HG03521 (cell line): ENCODE measurements at regions not wholly inside any gene's neighbourhood (a gene's known extent, or its start where the extent isn't known, plus 50 kb on each side); places are given as distances from the start of the nearest gene placed in this dataset.

Experiments used
- ATAC-seq: cut with Tn5 transposase; IDR thresholded peaks from one replicate; pipeline ENCODE4 v1.9.1; 2021; ENCODE audit warnings: mild to moderate bottlenecking, moderate library complexity; ENCODE audit not compliant: unreplicated experiment

DNA sequence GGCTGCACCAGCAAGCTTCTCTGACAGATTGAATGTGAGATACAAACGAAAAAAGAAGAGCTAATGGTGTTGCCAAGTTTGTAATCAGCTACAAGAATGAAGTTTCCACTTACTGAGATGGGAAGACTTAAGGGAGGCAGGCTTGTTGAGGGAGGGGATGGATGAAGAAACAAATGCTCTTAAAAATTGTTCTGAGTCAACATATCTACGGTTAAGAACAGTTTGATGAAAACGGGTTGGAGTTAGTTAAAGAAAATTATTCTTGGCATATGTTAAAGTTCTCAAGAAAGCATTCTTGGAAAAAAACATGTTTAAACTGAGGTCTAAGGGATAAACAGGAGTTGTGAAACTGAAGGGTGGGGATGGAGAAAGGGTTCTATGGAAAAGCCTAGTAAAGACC is 816.3 kb upstream of the HS3ST1 start:
- ATAC-seq = no peak

DNA sequence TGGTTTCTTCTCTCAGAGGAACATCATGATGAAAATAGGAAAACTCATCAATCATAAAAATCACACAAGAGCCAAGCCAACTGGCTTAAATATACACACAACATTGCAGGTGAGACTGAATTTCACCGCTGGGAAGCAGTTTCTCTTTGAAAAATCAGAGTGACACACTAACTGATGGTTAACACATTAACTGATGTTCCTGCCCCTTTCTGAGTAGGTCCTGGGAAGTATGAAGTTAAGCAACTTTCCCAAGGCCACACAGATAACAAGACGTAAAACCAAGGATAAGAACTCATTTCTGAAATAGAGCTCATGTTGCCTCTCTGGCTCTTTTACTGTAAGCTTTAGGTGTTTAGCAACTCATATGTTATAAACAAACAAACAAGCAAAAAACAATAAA is 813.7 kb upstream of the HS3ST1 start:
- no peak for ATAC-seq

DNA sequence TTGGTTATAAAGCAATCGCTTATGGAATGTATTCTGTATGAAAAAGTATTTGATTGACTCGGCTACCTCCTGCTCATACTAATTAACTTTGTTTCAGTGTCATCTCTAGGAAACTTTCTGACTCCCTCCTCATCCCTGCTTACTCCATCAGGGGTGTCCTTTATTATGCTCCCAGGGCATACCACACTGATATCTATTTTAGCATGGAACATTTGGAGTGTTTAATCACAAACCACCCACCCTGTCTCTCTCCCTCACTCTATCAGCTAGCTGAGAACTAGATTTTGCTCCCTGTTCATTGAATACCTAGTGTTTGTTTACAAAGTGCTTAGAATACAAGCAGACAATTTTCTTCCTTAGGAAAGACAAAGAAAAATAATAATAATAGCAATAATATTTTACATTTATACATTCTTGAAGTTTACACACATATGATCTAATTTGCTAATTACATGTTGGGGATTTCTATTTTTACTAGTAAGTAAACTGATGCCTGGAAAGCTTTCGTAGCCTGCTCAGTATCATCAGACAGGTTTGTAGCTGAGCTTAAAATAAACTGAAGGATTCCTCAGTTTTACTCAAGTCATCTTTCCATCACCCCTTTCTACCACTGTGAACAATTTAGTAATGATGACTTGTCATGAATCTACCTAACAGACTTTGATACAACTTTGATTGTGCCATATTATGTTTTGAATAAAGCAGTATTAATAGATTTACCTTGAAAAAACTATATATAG is 811.4 kb upstream of the HS3ST1 start:
- ATAC-seq = no peak

DNA sequence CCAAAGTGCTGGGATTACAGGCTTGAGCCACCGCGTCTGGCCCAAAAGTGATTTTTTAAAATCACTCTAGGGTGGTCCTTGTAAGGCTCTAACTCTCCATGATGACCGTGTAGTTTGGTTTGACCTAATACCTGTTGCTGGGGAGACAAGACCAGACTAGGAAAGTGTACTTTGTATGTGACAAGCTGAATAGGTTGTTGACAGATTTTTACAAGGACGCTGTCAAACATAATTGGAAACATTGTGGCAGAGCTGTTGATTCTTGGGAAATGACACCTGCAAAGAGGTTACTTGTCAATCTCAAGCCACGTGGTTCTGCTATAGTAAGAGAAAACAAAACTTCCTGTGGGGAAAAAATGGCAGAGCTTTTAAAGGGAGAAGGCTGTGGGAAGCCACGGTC is 802.4 kb upstream of the HS3ST1 start:
- no peak for ATAC-seq

DNA sequence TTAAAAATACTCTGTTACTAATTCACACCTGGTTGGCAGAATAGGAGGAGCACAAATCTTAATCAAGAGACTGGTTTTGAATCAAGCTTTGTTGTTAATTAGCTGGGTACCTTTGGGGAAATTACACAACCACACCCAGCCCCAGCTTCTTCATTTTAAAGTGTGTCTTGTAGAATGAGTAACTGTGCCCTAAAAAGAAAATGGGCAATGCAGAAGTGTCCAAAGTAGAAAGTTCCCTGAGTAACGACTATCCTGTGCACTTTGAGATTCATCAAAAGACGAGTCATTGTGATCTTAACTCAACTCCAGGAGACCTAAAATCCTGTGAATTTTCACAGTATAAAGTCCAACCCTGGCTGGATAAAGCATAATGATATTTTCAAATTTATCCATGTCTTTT is 792.3 kb upstream of the HS3ST1 start:
- ATAC-seq = no peak

DNA sequence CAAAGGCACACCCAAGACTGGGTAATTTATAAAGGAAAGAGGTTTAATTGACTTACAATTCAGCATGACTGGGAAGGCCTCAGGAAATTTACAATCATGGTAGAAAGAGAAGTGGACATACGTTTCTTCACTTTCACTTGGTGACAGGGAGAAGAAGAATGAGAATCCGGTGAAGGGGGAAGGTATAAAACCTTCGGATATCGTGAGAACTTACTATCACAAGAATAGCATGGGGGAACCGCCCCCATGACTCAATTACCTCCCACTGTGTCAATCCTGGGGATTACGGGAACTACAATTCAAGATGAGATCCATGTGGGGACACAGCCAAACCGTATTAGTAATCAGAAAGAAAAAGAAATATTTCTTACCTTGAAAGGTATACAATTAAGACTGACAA is 782.9 kb upstream of the HS3ST1 start:
- no peak for ATAC-seq

DNA sequence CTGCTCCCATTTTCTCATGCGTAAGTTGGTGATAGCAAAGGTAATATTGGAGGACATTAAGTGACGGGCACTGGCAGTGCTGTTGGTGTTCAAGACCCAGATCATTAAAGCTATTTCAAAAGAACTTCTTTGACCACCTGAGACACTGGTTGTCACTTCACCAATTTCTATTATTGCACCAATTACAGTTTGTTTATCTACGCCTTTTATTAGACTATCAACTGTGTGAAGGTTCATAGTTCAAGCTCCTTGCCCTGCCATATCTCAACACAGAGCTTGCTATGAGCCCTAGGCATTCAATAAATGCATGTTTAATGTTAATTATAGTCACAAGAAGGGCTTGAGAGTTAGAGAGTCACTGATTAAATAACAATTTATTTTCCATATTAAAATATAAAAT is 778.7 kb upstream of the HS3ST1 start:
- no peak for ATAC-seq

DNA sequence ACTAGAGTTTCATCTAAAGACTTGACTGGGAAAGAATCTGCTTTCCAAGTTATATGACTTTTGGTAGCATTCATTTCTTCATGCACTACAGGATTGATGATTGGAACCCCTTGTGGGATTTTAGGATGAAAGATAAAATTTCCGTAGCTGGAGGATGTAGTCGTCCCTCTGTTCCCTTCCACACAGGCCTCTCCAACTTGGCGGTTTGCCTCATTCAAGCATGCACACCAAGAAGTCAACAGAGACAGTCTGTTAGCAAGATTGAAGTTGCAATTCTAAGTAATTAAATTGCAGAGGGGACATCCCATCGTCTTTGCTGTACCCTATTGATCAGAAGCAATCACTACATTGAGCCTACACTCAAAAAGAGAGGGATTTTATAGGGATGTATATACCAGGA is 777.4 kb upstream of the HS3ST1 start:
- ATAC-seq = no peak

DNA sequence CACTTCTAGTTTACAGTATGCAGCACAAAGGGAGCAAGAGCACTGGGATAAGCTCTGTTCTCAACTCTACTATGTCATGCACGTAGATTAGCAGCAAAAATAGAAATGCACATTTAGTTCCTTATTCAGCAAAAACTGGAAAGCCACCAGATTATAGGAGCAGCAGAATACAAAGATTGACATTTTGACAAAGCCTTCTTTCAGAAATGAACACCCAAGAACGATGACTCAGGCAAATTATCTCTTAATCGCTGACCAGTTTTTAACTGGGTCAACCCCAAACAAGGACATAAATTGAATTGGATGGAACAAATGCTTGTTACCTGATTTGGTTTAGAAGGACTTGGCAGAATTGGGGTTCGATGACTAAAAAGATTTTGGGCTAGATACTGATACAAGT is 775.3 kb upstream of the HS3ST1 start:
- no peak for ATAC-seq

DNA sequence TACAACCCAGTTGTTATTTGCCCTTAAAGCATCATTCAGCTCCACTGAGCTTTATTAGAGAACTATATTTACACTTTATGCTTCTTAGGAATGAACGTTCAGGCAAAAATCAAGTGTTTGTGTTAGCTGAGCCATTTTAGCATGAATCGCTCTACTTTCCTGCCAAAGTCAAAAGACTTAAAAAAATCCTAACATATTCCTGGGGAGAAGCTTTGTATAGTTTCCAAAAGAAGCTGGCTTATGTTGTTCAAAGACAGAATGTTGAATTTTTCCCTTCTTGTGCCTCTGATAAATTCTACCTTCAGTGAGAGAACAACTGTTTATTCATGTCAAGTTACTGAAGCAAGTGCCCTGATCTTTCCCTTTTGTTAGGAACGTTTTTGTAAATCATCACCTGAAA is 771.5 kb upstream of the HS3ST1 start:
- no peak for ATAC-seq

DNA sequence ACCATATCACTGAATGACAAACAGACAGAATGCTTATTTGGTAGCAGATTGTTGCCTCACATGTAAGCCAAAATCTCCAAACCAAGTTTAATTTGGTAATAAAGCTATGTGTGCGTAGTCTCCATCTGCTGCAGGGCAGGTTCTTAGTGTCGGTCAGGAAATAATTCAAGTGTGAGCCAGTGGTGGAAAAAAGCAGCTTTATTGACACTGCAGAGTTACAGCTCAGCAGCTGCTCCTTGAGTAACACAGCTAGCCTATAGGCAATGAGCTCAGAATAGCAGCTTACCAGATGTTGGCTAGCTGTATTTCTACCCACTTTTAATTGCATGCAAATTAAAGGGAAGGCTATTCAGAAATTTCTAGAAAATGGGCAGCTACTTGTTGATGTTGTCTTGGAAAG is 757.8 kb upstream of the HS3ST1 start:
- ATAC-seq = no peak

DNA sequence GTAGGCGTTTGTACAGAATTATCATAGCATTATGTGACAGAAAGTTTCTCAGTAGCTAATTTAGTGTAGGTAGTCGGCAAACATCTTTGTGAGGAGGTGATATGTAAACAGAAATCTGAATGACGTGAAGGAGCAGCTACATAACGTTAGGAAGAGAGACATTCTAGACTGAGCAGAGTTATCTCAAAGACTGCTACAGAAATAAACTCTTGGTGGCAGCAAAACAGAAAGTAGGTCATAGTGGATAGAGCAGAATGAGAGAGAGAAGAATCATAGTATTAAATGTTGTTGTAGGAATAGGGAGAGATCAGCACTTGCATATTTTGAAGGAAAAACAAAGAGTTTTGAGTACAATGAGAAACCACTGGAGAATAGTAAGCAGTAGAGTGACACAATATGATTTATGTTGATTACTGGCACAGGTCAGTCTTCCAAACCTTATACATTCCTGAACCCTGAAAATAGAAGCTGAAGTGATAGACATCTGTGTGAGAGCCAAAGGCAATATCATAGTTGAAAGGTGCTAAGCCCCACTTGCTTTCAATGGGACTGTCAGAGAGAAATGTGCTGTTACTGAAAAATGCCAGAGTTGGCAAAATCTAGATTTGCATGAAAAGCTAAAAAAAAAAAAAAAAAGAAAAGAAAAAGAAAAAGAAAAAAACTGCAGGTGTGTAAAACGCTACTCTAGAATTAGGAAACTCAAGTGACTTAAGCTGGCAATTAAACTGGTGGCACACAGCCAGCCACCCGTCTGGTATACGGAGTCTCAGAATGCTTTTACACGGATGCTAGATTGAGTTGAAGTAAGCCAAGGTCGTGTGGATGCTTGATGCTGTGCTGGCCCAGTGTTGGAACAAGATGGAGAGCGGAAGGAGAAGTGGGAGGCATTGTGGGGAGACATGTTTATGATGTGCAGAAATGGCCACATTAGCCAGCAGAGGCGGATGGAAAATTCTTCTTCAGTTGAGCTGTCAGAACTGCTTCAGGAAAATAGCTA is 750.2 kb upstream of the HS3ST1 start:
- no peak for ATAC-seq

DNA sequence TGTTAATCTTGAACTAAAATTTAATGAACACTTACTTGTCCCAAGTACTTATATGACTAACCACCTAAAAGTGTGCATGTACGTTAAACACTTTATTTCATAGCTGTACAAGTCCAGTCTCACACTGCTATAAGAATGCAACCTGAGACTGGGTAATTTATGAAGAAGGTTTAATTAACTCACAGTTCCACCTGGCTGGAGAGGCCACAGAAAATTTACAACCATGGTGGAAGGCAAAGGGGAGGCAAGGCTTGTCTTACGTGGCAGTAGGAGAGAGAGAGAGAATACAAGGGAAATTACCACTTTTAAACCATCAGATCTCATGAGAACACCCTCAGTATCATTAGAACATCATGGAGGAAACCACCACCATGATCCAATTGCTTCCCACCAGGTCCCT is 748.7 kb upstream of the HS3ST1 start:
- ATAC-seq = no peak

DNA sequence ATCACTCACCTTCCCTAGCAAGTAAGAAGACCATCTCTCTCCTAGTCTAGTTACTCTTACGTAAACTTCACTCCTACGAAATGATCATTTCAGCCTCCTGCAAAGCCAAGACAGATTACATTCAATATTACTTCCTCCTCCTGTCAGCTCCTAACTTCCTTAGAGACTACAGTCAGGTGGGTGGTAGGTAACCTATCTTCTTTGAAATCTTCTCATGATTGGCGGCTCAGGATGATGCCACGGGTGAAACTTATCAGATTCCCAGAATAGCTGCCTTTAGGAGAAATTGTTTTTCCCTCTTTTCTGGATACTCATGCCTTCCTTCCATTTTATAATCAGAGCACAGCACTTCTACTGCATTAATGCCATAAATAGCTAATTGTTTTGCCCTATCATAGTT is 744.8 kb upstream of the HS3ST1 start:
- ATAC-seq = no peak

DNA sequence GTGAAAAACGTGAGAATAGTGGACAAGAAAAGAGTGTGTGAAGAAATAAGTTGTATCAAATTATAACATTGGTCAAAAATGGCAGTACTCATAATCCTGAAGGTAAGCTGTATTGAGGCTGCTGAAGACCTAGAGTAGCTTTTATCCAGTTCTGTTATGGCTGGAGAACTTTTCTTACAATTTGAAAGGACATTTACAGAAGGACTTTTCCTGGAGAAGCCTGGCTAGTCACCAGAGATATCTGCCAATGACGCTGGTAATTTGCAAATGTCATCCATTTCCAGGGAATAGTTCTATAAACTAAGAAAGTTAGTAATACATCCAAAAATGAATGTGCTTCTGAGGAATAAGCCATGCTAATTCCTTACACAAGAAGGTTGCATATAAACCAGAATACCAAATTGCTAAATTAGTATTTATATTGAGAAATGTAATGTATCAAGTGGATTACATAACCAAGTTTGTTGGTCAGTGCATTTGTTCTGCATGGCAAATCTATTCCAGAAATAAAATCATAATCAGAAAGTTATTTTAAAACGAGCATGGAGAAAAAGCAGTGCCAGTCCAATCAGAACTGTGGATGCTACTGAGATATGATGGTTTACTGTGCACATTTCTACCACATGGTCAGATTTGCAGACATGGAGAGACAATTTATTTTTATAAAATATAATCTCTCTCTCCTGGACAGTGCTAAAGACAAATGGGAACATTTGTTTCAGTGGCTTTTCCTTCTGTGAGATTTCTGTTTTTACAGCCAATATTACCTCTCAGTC is 743.7 kb upstream of the HS3ST1 start:
- ATAC-seq = no peak

DNA sequence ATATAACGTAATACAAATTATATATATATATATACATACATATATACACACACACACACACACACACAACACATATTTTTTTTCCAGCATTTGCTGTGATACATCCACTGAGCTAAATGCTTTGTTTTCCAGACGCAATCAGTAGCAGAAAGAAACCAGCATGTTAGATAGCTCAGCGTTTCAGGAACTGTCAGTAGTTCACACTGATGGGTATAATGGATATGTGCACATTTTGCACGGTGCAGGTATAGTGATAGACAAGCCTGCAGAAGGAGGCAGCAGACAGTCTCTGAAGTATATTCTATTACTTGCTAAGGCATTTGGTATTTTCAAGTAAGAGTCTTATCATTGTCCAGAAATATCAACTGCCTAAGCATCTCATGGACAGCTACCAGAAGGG is 741.6 kb upstream of the HS3ST1 start:
- no peak for ATAC-seq

DNA sequence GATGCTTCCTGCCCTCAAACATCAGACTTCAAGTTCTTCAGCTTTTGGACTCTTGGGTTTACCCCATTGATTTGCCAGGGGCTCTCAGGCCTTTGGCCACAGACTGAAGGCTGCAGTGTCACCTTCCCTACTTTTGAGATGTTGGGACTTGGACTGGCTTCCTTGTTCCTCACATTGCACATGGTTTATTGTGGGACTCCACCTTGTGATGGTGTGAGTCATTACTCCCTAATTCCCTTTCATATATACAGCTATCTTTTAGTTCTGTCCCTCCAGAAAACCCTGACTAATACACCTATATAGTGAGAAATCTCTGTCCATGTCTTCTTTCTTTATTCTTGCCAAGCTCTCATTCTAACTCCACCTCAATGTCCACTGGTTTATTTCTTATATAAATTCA is 736.9 kb upstream of the HS3ST1 start:
- ATAC-seq = no peak

DNA sequence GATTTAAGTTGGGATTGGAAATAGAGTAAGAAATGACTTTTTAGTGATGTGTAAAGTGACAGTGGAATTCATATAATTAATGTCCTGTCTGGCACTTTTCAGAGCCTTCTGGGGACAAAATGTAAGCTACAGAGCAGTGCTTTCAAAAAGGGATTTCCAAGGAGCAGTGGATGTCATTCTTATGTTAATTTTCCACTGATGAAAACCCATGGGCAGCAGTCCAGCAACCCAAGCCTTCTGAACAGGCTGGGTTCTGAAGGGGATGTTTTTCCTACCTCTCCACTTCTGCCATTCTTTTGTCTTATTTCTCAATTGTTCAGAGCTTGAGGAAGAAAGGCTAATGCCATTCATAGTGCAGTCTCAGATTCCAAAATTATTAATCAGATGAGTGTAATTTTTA is 717.6 kb upstream of the HS3ST1 start:
- no peak for ATAC-seq

DNA sequence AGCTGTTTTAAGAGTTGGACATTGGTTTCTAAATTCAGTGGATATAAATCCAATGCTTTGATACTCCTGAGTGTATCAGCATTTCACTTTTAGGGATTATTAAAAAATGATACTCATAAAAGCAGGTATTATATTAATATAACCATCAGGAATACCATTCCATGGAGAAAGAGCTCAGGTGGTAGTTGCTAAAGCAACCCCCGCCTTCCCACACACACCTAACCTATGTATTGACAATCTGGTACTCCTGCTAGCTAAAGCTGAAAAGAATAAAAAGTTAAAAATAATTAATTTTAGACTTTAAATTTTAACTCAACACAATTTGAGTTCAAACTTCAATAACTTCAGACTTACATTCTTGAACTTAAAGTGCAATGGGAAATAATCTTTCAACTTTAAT is 717.1 kb upstream of the HS3ST1 start:
- ATAC-seq = no peak

DNA sequence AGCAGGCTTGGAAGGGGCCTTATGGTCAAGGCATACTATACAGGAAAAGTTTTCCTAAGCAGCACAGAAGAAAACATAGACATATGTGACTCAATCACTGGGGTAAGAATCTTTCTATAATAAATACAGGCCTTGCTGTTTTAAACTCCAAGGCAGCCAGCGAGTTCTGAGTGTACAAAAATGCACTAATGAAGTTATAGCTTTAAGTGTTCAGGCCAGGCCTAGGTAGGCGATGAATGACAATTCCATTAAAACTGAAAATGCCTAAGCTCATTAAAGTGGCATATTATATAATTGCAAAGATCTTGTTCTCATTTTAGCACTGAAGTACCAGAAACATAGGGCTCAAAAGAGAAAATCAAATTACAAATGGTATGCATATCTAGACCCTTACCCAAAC is 716.4 kb upstream of the HS3ST1 start:
- no peak for ATAC-seq

DNA sequence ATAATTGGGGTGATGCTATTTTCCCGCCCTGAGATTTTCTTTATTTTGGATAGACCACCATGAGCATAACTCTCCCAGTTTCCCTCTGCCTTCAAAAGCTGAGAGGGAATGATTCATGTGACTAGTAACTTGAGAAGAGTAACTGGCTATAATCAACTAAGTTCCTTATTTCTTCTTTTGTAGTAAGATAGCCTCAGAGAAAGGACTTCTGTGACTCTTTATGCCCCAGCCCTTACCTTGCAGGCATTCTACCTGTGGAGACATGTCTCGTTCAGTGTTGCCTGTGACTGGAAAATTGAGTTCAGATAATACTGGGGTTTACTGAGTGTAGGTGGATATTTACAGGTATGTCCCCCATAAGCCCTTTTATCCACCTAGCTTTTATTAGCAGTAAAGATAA is 715.4 kb upstream of the HS3ST1 start:
- ATAC-seq = no peak

DNA sequence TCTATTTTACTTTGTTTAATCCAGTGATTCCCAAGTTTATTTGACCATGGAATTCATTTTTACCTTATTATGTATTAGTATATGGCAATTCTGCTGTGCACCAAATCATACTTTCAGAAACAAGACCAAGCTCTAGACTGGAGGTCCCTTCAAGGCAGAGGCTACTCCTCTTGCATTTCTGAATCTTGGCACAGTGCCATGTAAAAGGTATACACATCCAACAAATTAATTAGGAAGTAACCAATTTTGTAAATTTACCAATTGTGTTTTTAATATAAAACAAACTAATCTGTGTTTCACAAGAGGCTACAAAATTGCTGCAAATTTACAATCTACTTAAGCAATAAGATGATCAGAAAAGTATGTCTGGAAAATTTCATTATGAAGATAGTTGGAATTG is 712.2 kb upstream of the HS3ST1 start:
- no peak for ATAC-seq
